Activated CD8-positive, alpha-beta T cell treated with anti-CD3 and anti-CD28 coated beads for 36 hours (primary cell): ENCODE measurements at regions not wholly inside any gene's neighbourhood (a gene's known extent, or its start where the extent isn't known, plus 50 kb on each side); places are given as distances from the start of the nearest gene placed in this dataset.
"Not testable (repeated sequence)": the region's sequence is repeated elsewhere in the genome, so short reads cannot be mapped to it uniquely, and the experiment has no call there.

Source experiments
- ATAC-seq: fragments of 200-7000 bp; cut with Tn5 transposase; one replicate; pipeline ENCODE4 v1.10.0; 2021; ENCODE audit warnings: mild to moderate bottlenecking, moderate library complexity
- CTCF ChIA-PET: fragments of 350-600 bp; sonication (Branson Sonifier 250); formaldehyde crosslinking; loops from one replicate; lab custom pipeline; 2021; ENCODE audit warnings: antibody characterized with exemption; lab: Charles Lee
- POLR2A ChIA-PET: fragments of 350-600 bp; sonication (Branson Sonifier 250); formaldehyde crosslinking; loops from one replicate; lab custom pipeline; 2021; ENCODE audit warnings: antibody characterized with exemption; lab: Charles Lee
- DNase-seq: peaks from one replicate; pipeline ENCODE4 v3.0.0-alpha.2; 2020
- H3K27ac Mint-ChIP-seq: one replicate; pipeline ENCODE4 v1.8.0; 2021; ENCODE audit warnings: mild to moderate bottlenecking, mixed read lengths
- H3K27me3 Mint-ChIP-seq: one replicate; pipeline ENCODE4 v1.8.0; 2021; ENCODE audit warnings: mixed read lengths
- H3K36me3 Mint-ChIP-seq: one replicate; pipeline ENCODE4 v1.8.0; 2021; ENCODE audit warnings: low read depth, mixed read lengths
- H3K4me1 Mint-ChIP-seq: one replicate; pipeline ENCODE4 v1.8.0; 2021; ENCODE audit warnings: low read depth, mixed read lengths
- H3K4me3 Mint-ChIP-seq: one replicate; pipeline ENCODE4 v1.8.0; 2021; ENCODE audit warnings: mild to moderate bottlenecking, moderate library complexity, mixed read lengths
- H3K9me3 Mint-ChIP-seq: one replicate; pipeline ENCODE4 v1.8.0; 2021; ENCODE audit warnings: mixed read lengths
- CTCF ChIP-seq: fragments of 200-600 bp; IDR thresholded peaks from one replicate; pipeline ENCODE4 v1.8.0; 2022; ENCODE audit warnings: antibody characterized with exemption, mild to moderate bottlenecking
- intact Hi-C: fragments of 100-400 bp; cut with micrococcal nuclease; formaldehyde crosslinking; loops from one replicate; pipeline ENCODE4 v1.10.0; 2022

- intact Hi-C loops, result no loop called here
- Mint-ChIP-seq H3K27me3 (no peaks in the 10 kb centered on the region), H3K4me1 (no peaks in the 10 kb centered on the region), H3K36me3 (no peaks in the 10 kb centered on the region), H3K9me3 (peaks cover 11% of the 10 kb centered on the region), H3K27ac (no peak overlapping the region), H3K4me3 (no peak overlapping the region)
- ATAC-seq (no peak), DNase-seq (no peak)
- no peak for TF ChIP-seq CTCF
- CTCF ChIA-PET, result no interaction called here
- POLR2A ChIA-PET, result no interaction called here
These were observed 156.6 kb upstream of the SEMA3D start for GRCh38 chr7:85343484-85343883.

GRCh38 chr7:85342781-85343180 is 155.9 kb upstream of the SEMA3D start:
- Mint-ChIP-seq H3K9me3 (peaks cover 11% of the 10 kb centered on the region), H3K36me3 (no peaks in the 10 kb centered on the region), H3K27me3 (no peaks in the 10 kb centered on the region), H3K27ac (no peak overlapping the region), H3K4me1 (no peaks in the 10 kb centered on the region), H3K4me3 (no peak overlapping the region)
- ChIA-PET CTCF (no interaction called here), POLR2A (no interaction called here)
- intact Hi-C loops, result no loop called here
- ATAC-seq (no peak), DNase-seq (no peak)
- TF ChIP-seq CTCF, result no peak

GRCh38 chr7:85341973-85342372 is 155.1 kb upstream of the SEMA3D start:
- Mint-ChIP-seq H3K27me3 (no peaks in the 10 kb centered on the region), H3K27ac (no peak overlapping the region), H3K4me3 (no peak overlapping the region), H3K4me1 (no peaks in the 10 kb centered on the region), H3K9me3 (peaks cover 10% of the 10 kb centered on the region), H3K36me3 (no peaks in the 10 kb centered on the region)
- no peak for DNase-seq
- ATAC-seq, result no peak
- TF ChIP-seq CTCF, result no peak
- intact Hi-C loops, result no loop called here
- POLR2A ChIA-PET, result no interaction called here
- CTCF ChIA-PET, result no interaction called here

- no peak for TF ChIP-seq CTCF
- ChIA-PET POLR2A (no interaction called here), CTCF (no interaction called here)
- intact Hi-C loops, result no loop called here
- H3K4me3 Mint-ChIP-seq, result no peak overlapping the region
- no peak for DNase-seq
- no peaks in the 10 kb centered on the region for H3K36me3 Mint-ChIP-seq
- no peak overlapping the region for H3K27ac Mint-ChIP-seq
- H3K4me1 Mint-ChIP-seq, result no peaks in the 10 kb centered on the region
- no peaks in the 10 kb centered on the region for H3K27me3 Mint-ChIP-seq
- ATAC-seq, result no peak
- peaks cover 10% of the 10 kb centered on the region for H3K9me3 Mint-ChIP-seq
These were observed 154.3 kb upstream of the SEMA3D start for GRCh38 chr7:85341121-85341520.

- H3K4me3 Mint-ChIP-seq, result no peak overlapping the region
These were observed 149.2 kb upstream of the SEMA3D start for GRCh38 chr7:85336086-85336485.

GRCh38 chr7:85335113-85335512 is 148.3 kb upstream of the SEMA3D start:
- H3K4me1 Mint-ChIP-seq, H3K27ac Mint-ChIP-seq, ATAC-seq, DNase-seq, H3K36me3 Mint-ChIP-seq, POLR2A ChIA-PET, H3K4me3 Mint-ChIP-seq, CTCF ChIA-PET, H3K9me3 Mint-ChIP-seq, H3K27me3 Mint-ChIP-seq, intact Hi-C loops: not testable (repeated sequence)

More at GRCh38 chr7:85336086-85336485, 149.2 kb upstream of the SEMA3D start:
- no peak for TF ChIP-seq CTCF
- ChIA-PET CTCF (no interaction called here), POLR2A (no interaction called here)
- intact Hi-C loops, result no loop called here
- Mint-ChIP-seq H3K4me1 (no peaks in the 10 kb centered on the region), H3K27ac (no peak overlapping the region), H3K9me3 (peaks cover 4% of the 10 kb centered on the region), H3K27me3 (no peaks in the 10 kb centered on the region), H3K36me3 (no peaks in the 10 kb centered on the region)
- ATAC-seq (no peak), DNase-seq (no peak)
